Esophagus muscularis mucosa (tissue), 4 donors: ENCODE measurements at regions not wholly inside any gene's neighbourhood (a gene's known extent, or its start where the extent isn't known, plus 50 kb on each side); places are given as distances from the start of the nearest gene placed in this dataset.

ENCODE experiments used
- DNase-seq: peaks from one replicate; pipeline ENCODE4 v3.0.0-alpha.2; 2017; ENCODE audit errors: extremely low spot score
- H3K27ac ChIP-seq, 4 donors: fragments of 200-600 bp; sonication (generic); replicated peaks in 1 of 4; 1 replicate in 3 of 4; 2 replicates in 1 of 4; pipeline ENCODE4 v1.5.1; 2016 to 2019; ENCODE audit warnings: mild to moderate bottlenecking in 1 of 4
- H3K27me3 ChIP-seq, 4 donors: fragments of 200-600 bp; sonication (generic); one replicate each; pipeline versions ENCODE4 v1.5.1 to v1.6.0; 2016 to 2019
- H3K36me3 ChIP-seq, 4 donors: fragments of 200-600 bp; sonication (generic); one replicate each; pipeline ENCODE4 v1.5.1; 2016 to 2019
- H3K4me1 ChIP-seq, 4 donors: fragments of 200-600 bp; sonication (generic); one replicate each; pipeline ENCODE4 v1.5.1; 2016 to 2019
- H3K4me3 ChIP-seq, 4 donors: fragments of 200-600 bp; sonication (generic); 1 replicate in 2 of 4; 2 replicates in 2 of 4; pipeline ENCODE4 v1.5.1; 2016 to 2019; ENCODE audit warnings: mild to moderate bottlenecking in 4 of 4, moderate library complexity in 1 of 4
- H3K9me3 ChIP-seq, 4 donors: fragments of 200-600 bp; sonication (generic); 1 replicate in 3 of 4; 2 replicates in 1 of 4; pipeline ENCODE4 v1.5.1; 2016 to 2019
- EP300 ChIP-seq: sonication (generic); formaldehyde crosslinking; IDR thresholded peaks from one replicate; pipeline ENCODE4 v1.6.1; 2017; ENCODE audit warnings: antibody characterized with exemption
- POLR2A ChIP-seq: fragments of 450-650 bp; IDR thresholded peaks from one replicate; pipeline ENCODE4 v1.6.1; 2017; ENCODE audit warnings: antibody characterized with exemption, moderate library complexity, mild to moderate bottlenecking, low read depth
- POLR2AphosphoS5 ChIP-seq, 2 donors: sonication (generic); formaldehyde crosslinking; IDR thresholded peaks; one replicate each; pipeline ENCODE4 v1.6.1; 2017; ENCODE audit warnings: antibody characterized with exemption in 2 of 2
- WGBS: methylation state at CpG from one replicate; pipeline ENCODE4 v1.1.5; 2018; 5-methylcytosine and 5-hydroxymethylcytosine counted together
- intact Hi-C: fragments of 100-400 bp; cut with DNase I; formaldehyde crosslinking; loops from one replicate; pipeline ENCODE4 v1.15.1; 2023
- TF ChIP-seq, protein P1 (sequence below), 3 experiments: fragments of 200-600 bp in 2 of 3; fragments of 450-650 bp in 1 of 3; sonication (generic) in 2 of 3; IDR thresholded peaks; one replicate each; pipeline ENCODE4 v1.5.1; 2017 to 2019; ENCODE audit warnings: antibody characterized with exemption in 3 of 3, mild to moderate bottlenecking in 2 of 3, moderate library complexity in 1 of 3

DNA sequence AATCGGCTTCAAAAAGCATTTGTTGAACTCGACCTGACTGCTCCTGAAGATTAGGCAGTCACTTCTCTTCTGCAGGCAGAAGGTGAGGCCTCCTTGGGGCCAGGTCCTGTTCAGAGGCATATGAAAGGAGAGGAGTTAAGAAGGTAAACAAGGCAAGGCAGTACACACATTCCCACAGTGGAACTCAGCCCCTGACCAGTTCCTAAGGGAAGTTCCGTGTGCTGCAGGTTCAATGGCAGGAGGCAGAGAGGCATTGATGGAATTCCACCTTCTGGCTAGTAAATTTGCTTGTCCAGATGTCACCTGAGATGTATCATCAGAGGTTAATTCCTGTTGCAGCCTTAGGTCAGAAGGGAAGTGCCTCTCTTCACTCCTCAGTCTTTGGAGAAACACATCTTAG is 337.0 kb upstream of the MTNR1B start:
- H3K36me3 ChIP-seq = no peaks in the 10 kb centered on the region
- TF ChIP-seq EP300 (no peak), POLR2A (no peak), POLR2AphosphoS5 (IDR thresholded peaks at IDR 0.05) (no peak)
- TF ChIP-seq, protein P1, sequence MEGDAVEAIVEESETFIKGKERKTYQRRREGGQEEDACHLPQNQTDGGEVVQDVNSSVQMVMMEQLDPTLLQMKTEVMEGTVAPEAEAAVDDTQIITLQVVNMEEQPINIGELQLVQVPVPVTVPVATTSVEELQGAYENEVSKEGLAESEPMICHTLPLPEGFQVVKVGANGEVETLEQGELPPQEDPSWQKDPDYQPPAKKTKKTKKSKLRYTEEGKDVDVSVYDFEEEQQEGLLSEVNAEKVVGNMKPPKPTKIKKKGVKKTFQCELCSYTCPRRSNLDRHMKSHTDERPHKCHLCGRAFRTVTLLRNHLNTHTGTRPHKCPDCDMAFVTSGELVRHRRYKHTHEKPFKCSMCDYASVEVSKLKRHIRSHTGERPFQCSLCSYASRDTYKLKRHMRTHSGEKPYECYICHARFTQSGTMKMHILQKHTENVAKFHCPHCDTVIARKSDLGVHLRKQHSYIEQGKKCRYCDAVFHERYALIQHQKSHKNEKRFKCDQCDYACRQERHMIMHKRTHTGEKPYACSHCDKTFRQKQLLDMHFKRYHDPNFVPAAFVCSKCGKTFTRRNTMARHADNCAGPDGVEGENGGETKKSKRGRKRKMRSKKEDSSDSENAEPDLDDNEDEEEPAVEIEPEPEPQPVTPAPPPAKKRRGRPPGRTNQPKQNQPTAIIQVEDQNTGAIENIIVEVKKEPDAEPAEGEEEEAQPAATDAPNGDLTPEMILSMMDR (IDR thresholded peaks at IDR 0.05) = no peak
- no peaks in the 10 kb centered on the region for H3K9me3 ChIP-seq
- H3K27ac ChIP-seq = no peak overlapping the region
- peak; percentile 84 for DNase-seq
- 83% methylated on average over 3 of the region's 3 CpGs for WGBS
- peaks cover 0 to 10% (median 2%) of the 10 kb centered on the region in 4 donors for H3K4me1 ChIP-seq
- no peaks in the 10 kb centered on the region for H3K27me3 ChIP-seq
- intact Hi-C loops = no loop called here
- no peak overlapping the region for H3K4me3 ChIP-seq

DNA sequence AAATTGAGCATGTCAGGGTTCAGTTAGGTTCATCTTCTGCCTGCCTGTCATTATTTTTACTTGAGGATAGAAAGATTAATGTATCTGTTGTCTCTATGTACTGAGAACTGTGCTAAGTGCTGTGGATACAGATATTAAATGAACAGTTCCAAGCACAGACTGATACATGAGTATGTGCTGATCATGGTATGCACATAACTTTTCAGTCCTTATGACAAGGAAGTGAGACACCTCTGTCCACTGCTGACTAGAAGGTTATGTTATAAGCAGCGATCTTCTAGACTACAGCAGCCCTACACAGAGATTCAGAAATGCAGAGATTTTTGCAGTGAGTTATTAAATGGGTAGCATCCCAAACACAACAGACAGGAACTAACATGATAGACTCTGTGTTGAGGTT is 335.6 kb upstream of the MTNR1B start:
- Histone ChIP-seq H3K4me1 (peaks cover 0 to 3% (median 0%) of the 10 kb centered on the region in 4 donors), H3K4me3 (no peak overlapping the region), H3K27me3 (no peaks in the 10 kb centered on the region), H3K36me3 (no peaks in the 10 kb centered on the region), H3K27ac (no peak overlapping the region), H3K9me3 (no peaks in the 10 kb centered on the region)
- WGBS = 71% methylated on average over 1 of the region's 1 CpG
- intact Hi-C loops = no loop called here
- TF ChIP-seq, protein P1 (IDR thresholded peaks at IDR 0.05) = no peak
- TF ChIP-seq POLR2A (no peak), POLR2AphosphoS5 (IDR thresholded peaks at IDR 0.05) (no peak), EP300 (no peak)
- DNase-seq = peak; percentile 39

DNA sequence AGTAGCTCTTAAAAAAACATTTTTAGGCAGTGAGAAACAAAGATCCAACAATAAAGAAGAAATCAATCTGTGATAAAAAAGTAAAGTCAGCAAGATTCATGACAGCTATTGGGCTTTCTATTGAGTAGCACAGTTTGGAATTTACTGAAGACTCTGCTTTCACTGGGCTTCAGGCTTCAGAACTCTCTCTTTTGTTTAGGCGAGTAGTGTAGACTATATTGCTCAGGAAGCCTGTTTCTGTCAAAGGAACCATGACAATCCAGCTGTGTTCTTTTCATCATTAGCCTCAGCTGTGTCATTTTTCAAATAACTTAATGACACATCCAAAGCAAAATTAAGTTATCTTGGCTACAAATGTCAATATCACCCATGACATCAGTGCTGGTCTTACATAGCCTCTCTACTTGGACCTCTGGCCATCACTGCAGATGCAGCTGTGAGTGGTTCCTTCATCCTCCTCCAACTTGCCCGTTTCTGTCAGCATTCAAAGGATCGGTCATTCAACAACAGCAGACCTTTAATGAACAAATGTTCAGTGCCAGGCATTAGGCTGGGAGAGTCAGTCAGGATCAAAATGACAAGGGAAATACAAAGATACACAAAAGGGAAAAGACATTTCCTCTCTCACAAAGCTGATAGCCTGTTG is 332.8 kb upstream of the MTNR1B start:
- no peaks in the 10 kb centered on the region for H3K9me3 ChIP-seq
- H3K27me3 ChIP-seq = no peaks in the 10 kb centered on the region
- TF ChIP-seq EP300 = no peak
- no peak for TF ChIP-seq POLR2AphosphoS5 (IDR thresholded peaks at IDR 0.05)
- TF ChIP-seq, protein P1 (IDR thresholded peaks at IDR 0.05) = no peak
- TF ChIP-seq POLR2A = no peak
- peaks cover 0 to 5% (median under 1%) of the 10 kb centered on the region in 4 donors for H3K4me1 ChIP-seq
- DNase-seq = peak; percentile 72
- no peak overlapping the region for H3K27ac ChIP-seq
- 78% methylated on average over 3 of the region's 3 CpGs for WGBS
- no peak overlapping the region for H3K4me3 ChIP-seq
- intact Hi-C loops = no loop called here
- no peaks in the 10 kb centered on the region for H3K36me3 ChIP-seq

DNA sequence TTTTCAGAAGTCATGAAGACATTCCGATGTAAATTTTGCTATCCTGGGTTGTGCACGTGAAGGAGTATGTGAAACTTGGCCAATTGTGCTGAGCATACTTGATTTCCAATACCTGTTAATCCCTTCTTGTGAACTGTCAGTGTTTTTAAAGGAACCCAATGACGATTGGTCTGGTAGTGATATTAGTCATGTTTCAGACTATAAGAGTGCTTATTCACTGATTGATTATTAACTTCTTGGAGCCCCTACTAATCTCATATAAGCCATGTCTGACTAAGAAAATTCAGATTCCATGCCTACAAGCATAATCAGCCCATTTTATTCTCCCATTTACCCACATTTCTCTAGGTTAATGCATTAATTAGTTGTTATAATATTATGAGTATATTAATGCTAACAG is 330.8 kb upstream of the MTNR1B start:
- intact Hi-C loops = no loop called here
- 97% methylated on average over 3 of the region's 3 CpGs for WGBS
- Histone ChIP-seq H3K9me3 (no peaks in the 10 kb centered on the region), H3K4me3 (no peak overlapping the region), H3K27ac (no peak overlapping the region), H3K27me3 (no peaks in the 10 kb centered on the region), H3K36me3 (no peaks in the 10 kb centered on the region), H3K4me1 (peaks cover 6 to 16% (median 10%) of the 10 kb centered on the region in 4 donors)
- peak; percentile 68 for DNase-seq
- no peak for TF ChIP-seq EP300
- no peak for TF ChIP-seq POLR2AphosphoS5 (IDR thresholded peaks at IDR 0.05)
- TF ChIP-seq, protein P1 (IDR thresholded peaks at IDR 0.05) = no peak
- TF ChIP-seq POLR2A = no peak
